GM12878 (cell line): ENCODE measurements at regions not wholly inside any gene's neighbourhood (a gene's known extent, or its start where the extent isn't known, plus 50 kb on each side); places are given as distances from the start of the nearest gene placed in this dataset.
"Not testable (repeated sequence)": the region's sequence is repeated elsewhere in the genome, so short reads cannot be mapped to it uniquely, and the experiment has no call there.

Experiments used
- ATAC-seq: fragments of 200-7000 bp; cut with Tn5 transposase; 3 replicates; pipeline ENCODE4 v1.9.1; 2020; ENCODE audit warnings: mild to moderate bottlenecking, moderate library complexity
- BruUV-seq: library from RNA; stranded (reverse); fragments of 400-500 nt; replicated peaks from 2 replicates; lab custom pipeline; 2021; lab: Mats Ljungman, UMichigan
- CTCF ChIA-PET: fragments of 300-600 bp; sonication (Branson Sonifier 250); formaldehyde crosslinking; extraction: SDS; loops from one replicate; lab custom pipeline; 2021; ENCODE audit warnings: inconsistent platforms; lab: Yijun Ruan, JAX
- POLR2A ChIA-PET: fragments of 350-600 bp; formaldehyde crosslinking; extraction: SDS; loops from one replicate; lab custom pipeline; 2021; ENCODE audit warnings: inconsistent platforms; lab: Charles Lee
- RAD21 ChIA-PET: fragments of 300-600 bp; sonication (Branson Sonifier 250); formaldehyde crosslinking; loops from one replicate; lab custom pipeline; 2023; ENCODE audit warnings: antibody characterized with exemption; ENCODE audit not compliant: unreplicated experiment; lab: Charles Lee
- SMC1A ChIA-PET: fragments of 300-600 bp; sonication (Branson Sonifier 250); formaldehyde crosslinking; loops from one replicate; lab custom pipeline; 2023; ENCODE audit not compliant: unreplicated experiment, uncharacterized antibody; lab: Charles Lee
- DNase-seq: peaks from one replicate; pipeline ENCODE4 v3.0.0-alpha.2; 2011; ENCODE audit warnings: low read depth, low spot score
- FAIRE-seq: peaks from 3 replicates; lab custom pipeline; 2011; peaks lifted over from hg19 to GRCh38; lab: Jason Lieb, UNC
- H2AFZ ChIP-seq: 2 replicates; pipeline ENCODE4 v1.6.0; 2011; ENCODE audit warnings: low read depth, low read length, control low read depth; ENCODE audit not compliant: control insufficient read depth
- H3K27ac ChIP-seq: 2 replicates; pipeline ENCODE4 v1.5.1; 2011; ENCODE audit warnings: control low read depth; ENCODE audit not compliant: control insufficient read depth, insufficient read depth
- H3K27me3 ChIP-seq, 2 experiments: replicated peaks in 1 of 2; 2 replicates each; pipeline versions ENCODE4 v1.6.0 to v1.6.1; 2011; ENCODE audit warnings: low read length in 1 of 2; ENCODE audit not compliant: control insufficient read depth in 2 of 2, insufficient read depth in 2 of 2
- H3K36me3 ChIP-seq, 2 experiments: 2 replicates each; pipeline ENCODE4 v1.5.1; 2011; ENCODE audit warnings: low read length in 1 of 2; ENCODE audit not compliant: control insufficient read depth in 2 of 2, insufficient read depth in 2 of 2
- H3K4me1 ChIP-seq: 2 replicates; pipeline ENCODE4 v1.6.1; 2011; ENCODE audit warnings: mild to moderate bottlenecking, low read length, moderate library complexity, mixed read lengths; ENCODE audit not compliant: control insufficient read depth, insufficient read depth
- H3K4me2 ChIP-seq: 2 replicates; pipeline ENCODE4 v1.6.0; 2011; ENCODE audit warnings: control low read depth; ENCODE audit not compliant: control insufficient read depth, insufficient read depth
- H3K4me3 ChIP-seq: fragments of 200-600 bp; sonication (generic); 2 replicates; pipeline ENCODE4 v1.5.1; 2016
- H3K79me2 ChIP-seq: 2 replicates; pipeline ENCODE4 v1.6.0; 2011; ENCODE audit warnings: low read length; ENCODE audit not compliant: control insufficient read depth, insufficient read depth
- H3K9ac ChIP-seq: 2 replicates; pipeline ENCODE4 v1.8.0; 2011; ENCODE audit warnings: low read length, control low read depth, mixed read lengths; ENCODE audit not compliant: control insufficient read depth, insufficient read depth
- H3K9me3 ChIP-seq: replicated peaks from 3 replicates; pipeline ENCODE4 v1.5.1; 2011; ENCODE audit warnings: mild to moderate bottlenecking, low read length; ENCODE audit not compliant: control insufficient read depth, insufficient read depth
- H4K20me1 ChIP-seq: 2 replicates; pipeline ENCODE4 v1.6.0; 2011; ENCODE audit not compliant: control insufficient read depth, insufficient read depth
- BRCA1 ChIP-seq: IDR thresholded peaks from 2 replicates; pipeline ENCODE4 v1.6.1; 2011; ENCODE audit warnings: low read depth, low read length, improper control_type of control experiment
- CHD1 ChIP-seq: IDR thresholded peaks from 2 replicates; pipeline ENCODE4 v1.6.1; 2012; ENCODE audit warnings: low read depth, low read length, improper control_type of control experiment
- GABPA ChIP-seq: IDR thresholded peaks from 2 replicates; pipeline ENCODE4 v1.6.1; 2014; ENCODE audit warnings: antibody characterized with exemption, low read depth, mild to moderate bottlenecking, inconsistent platforms
- MTA2 ChIP-seq: fragments of 450-650 bp; IDR thresholded peaks from 2 replicates; pipeline ENCODE4 v1.6.1; 2016; ENCODE audit warnings: low read depth, mild to moderate bottlenecking, moderate library complexity
- MXI1 ChIP-seq: fragments of 150-350 bp; IDR thresholded peaks from 2 replicates; pipeline ENCODE4 v1.6.1; 2011; ENCODE audit warnings: low read depth, mild to moderate bottlenecking, inconsistent platforms, low read length, improper control_type of control experiment
- RB1 ChIP-seq: fragments of 450-650 bp; formaldehyde crosslinking; IDR thresholded peaks from 2 replicates; pipeline ENCODE4 v1.6.1; 2017; ENCODE audit warnings: mild to moderate bottlenecking, borderline replicate concordance
- RFX5 ChIP-seq: IDR thresholded peaks from 2 replicates; pipeline ENCODE4 v1.6.1; 2011; ENCODE audit warnings: low read depth, low read length, improper control_type of control experiment
- WGBS: methylation state at CpG from one replicate; pipeline ENCODE4 v1.1.6; 2016; ENCODE audit warnings: low lambda C conversion rate; ENCODE audit not compliant: insufficient replicate concordance, insufficient coverage; ENCODE audit errors: missing lambda C conversion rate; 5-methylcytosine and 5-hydroxymethylcytosine counted together
- in situ Hi-C: fragments of 300-500 bp; cut with MboI; formaldehyde crosslinking; loops from 9 replicates; pipeline ENCODE4 v1.14.3; 2018; ENCODE audit warnings: mixed read lengths
- intact Hi-C: fragments of 100-400 bp; cut with micrococcal nuclease; formaldehyde crosslinking; loops from one replicate; pipeline ENCODE4 v1.14.2; 2022; ENCODE audit not compliant: unreplicated experiment
- TF ChIP-seq, protein P1 (sequence below): fragments of 450-650 bp; IDR thresholded peaks from 2 replicates; pipeline ENCODE4 v1.6.1; 2017; ENCODE audit warnings: borderline replicate concordance
- TF ChIP-seq, protein P2 (sequence below): fragments of 450-650 bp; IDR thresholded peaks from 2 replicates; pipeline ENCODE4 v1.6.1; 2017; ENCODE audit warnings: antibody characterized with exemption, mild to moderate bottlenecking, moderate library complexity

DNA sequence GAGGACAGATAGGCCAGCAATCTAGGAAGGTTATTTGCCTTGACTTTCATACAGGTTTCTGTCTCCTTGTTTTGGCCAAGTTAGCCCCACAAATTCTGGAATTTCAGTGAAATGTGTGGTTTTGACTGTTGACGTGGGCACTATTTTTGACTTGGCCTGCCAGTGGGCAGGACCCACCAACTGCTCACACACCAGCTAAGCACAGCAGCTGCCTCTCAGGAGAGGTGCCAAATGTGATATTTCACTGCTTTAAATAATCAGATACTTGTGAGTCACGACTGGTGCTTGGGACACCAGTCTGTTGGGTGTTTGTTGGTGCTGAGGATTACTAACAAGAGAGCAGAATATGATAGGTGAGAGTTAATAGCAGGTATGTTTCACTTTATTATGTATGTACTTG, 409.7 kb upstream of the MTPN start:
- Histone ChIP-seq H3K36me3 (no peaks in the 10 kb centered on the region), H3K9me3 (no peaks in the 10 kb centered on the region), H3K27ac (no peak overlapping the region), H3K4me3 (no peak overlapping the region), H3K9ac (no peak overlapping the region), H3K79me2 (no peaks in the 10 kb centered on the region), H2AFZ (no peak overlapping the region), H3K4me2 (no peak overlapping the region), H4K20me1 (no peaks in the 10 kb centered on the region), H3K4me1 (no peaks in the 10 kb centered on the region), H3K27me3 (no peaks in the 10 kb centered on the region)
- BruUV-seq, result no TSS peak
- TF ChIP-seq GABPA (no peak), RB1 (no peak), MTA2 (no peak), BRCA1 (no peak), MXI1 (no peak), CHD1 (no peak), RFX5 (no peak)
- TF ChIP-seq, protein P1, sequence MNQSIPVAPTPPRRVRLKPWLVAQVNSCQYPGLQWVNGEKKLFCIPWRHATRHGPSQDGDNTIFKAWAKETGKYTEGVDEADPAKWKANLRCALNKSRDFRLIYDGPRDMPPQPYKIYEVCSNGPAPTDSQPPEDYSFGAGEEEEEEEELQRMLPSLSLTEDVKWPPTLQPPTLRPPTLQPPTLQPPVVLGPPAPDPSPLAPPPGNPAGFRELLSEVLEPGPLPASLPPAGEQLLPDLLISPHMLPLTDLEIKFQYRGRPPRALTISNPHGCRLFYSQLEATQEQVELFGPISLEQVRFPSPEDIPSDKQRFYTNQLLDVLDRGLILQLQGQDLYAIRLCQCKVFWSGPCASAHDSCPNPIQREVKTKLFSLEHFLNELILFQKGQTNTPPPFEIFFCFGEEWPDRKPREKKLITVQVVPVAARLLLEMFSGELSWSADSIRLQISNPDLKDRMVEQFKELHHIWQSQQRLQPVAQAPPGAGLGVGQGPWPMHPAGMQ, result no peak
- TF ChIP-seq, protein P2, sequence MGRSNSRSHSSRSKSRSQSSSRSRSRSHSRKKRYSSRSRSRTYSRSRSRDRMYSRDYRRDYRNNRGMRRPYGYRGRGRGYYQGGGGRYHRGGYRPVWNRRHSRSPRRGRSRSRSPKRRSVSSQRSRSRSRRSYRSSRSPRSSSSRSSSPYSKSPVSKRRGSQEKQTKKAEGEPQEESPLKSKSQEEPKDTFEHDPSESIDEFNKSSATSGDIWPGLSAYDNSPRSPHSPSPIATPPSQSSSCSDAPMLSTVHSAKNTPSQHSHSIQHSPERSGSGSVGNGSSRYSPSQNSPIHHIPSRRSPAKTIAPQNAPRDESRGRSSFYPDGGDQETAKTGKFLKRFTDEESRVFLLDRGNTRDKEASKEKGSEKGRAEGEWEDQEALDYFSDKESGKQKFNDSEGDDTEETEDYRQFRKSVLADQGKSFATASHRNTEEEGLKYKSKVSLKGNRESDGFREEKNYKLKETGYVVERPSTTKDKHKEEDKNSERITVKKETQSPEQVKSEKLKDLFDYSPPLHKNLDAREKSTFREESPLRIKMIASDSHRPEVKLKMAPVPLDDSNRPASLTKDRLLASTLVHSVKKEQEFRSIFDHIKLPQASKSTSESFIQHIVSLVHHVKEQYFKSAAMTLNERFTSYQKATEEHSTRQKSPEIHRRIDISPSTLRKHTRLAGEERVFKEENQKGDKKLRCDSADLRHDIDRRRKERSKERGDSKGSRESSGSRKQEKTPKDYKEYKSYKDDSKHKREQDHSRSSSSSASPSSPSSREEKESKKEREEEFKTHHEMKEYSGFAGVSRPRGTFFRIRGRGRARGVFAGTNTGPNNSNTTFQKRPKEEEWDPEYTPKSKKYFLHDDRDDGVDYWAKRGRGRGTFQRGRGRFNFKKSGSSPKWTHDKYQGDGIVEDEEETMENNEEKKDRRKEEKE, result no peak
- DNase-seq (no peak), FAIRE-seq (no peak), ATAC-seq (no peak)
- SMC1A ChIA-PET, result interaction anchor here (1.3 kb wide), 1 partner anchor 33 kb away, joined by 3 read pairs; no protein-coding TSS in a partner anchor
- 13% methylated on average over 2 of the region's 2 CpGs for WGBS
- intact Hi-C loops (no loop called here), in situ Hi-C loops (no loop called here)
- RAD21 ChIA-PET, result no interaction called here
- CTCF ChIA-PET, result interaction anchor here (1.1 kb wide), 1 partner anchor 13 kb away, joined by 3 read pairs; no protein-coding TSS in a partner anchor
- POLR2A ChIA-PET, result interaction anchor here (0.6 kb wide), 1 partner anchor 9 kb away, joined by 4 read pairs; no protein-coding TSS in a partner anchor

DNA sequence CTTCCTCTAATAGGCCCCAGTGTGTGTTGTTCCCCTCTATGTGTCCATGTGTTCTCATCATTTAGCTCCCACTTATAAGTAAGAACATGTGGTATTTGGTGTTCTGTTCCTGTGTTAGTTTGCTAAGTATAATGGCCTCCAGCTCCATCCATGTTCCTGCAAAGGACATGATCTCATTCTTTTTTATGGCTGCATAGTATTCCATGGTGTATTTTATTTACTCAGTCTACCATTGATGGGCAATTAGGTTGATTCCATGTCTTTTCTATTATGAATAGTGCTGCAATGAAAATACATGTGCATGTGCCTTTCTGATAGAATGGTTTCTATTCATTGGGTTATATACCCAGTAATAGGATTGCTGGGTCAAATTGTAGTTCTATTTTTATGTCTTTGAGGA, 394.2 kb upstream of the MTPN start:
- H3K36me3 ChIP-seq, H3K4me1 ChIP-seq, in situ Hi-C loops, H3K9ac ChIP-seq, H3K27me3 ChIP-seq, H3K4me2 ChIP-seq, ATAC-seq, FAIRE-seq, DNase-seq, H2AFZ ChIP-seq, H3K27ac ChIP-seq, intact Hi-C loops, H4K20me1 ChIP-seq, H3K9me3 ChIP-seq, H3K4me3 ChIP-seq, H3K79me2 ChIP-seq, RAD21 ChIA-PET, BruUV-seq, POLR2A ChIA-PET, CTCF ChIA-PET: not testable (repeated sequence)
- SMC1A ChIA-PET, result interaction anchor here (1.1 kb wide), 1 partner anchor 335 kb away, joined by 4 read pairs; no protein-coding TSS in a partner anchor
